ENCODE measurements at regions not wholly inside any gene's neighbourhood (a gene's known extent, or its start where the extent isn't known, plus 50 kb on each side); places are given as distances from the start of the nearest gene placed in this dataset.

- Histone ChIP-seq H3K27ac (ENCODE audit: extremely low read depth, low read depth, low read length) (no peak overlapping the region), H3K4me1 (ENCODE audit: control insufficient read depth, insufficient read depth, low read length) (no peaks in the 10 kb centered on the region), H3K4me3 (ENCODE audit: low read depth, low read length) (no peak overlapping the region), H3K36me3 (ENCODE audit: control insufficient read depth in 2 of 2, insufficient read depth in 1 of 2, low read length in 2 of 2) (no peaks in the 10 kb centered on the region), H3K9me3 (ENCODE audit: control insufficient read depth, insufficient read depth, low read depth, low read length) (no peaks in the 10 kb centered on the region)
- ChIA-PET POLR2A (no interaction called here), CTCF (interaction anchor here (1.7 kb wide), 1 partner anchor 330 kb away, joined by 5 read pairs; no protein-coding TSS in a partner anchor)
- TF ChIP-seq SP7 (tag by site-specific recombination; IDR thresholded peaks at IDR 0.05) (peak; percentile 88), PRDM6 (tag by site-specific recombination; IDR thresholded peaks at IDR 0.05) (peak; percentile 29; the same call in 1 of the 2 replicates), WT1 (tag by site-specific recombination; IDR thresholded peaks at IDR 0.05) (peak; percentile 63), MEIS1 (CRISPR knock-in tag; IDR thresholded peaks at IDR 0.05; ENCODE audit: borderline replicate concordance) (no peak)
These were observed 342.1 kb upstream of the SOX2 start for GRCh38 chr3:181369637-181370036.

GRCh38 chr3:181363231-181363630 lies 348.5 kb upstream of the SOX2 start:
- no peak overlapping the region for H3K4me3 ChIP-seq (ENCODE audit: low read depth, low read length)
- POLR2A ChIA-PET, result no interaction called here
- H3K36me3 ChIP-seq (ENCODE audit: control insufficient read depth in 2 of 2, insufficient read depth in 1 of 2, low read length in 2 of 2), result no peaks in the 10 kb centered on the region
- no peak overlapping the region for H3K27ac ChIP-seq (ENCODE audit: extremely low read depth, low read depth, low read length)
- H3K4me1 ChIP-seq (ENCODE audit: control insufficient read depth, insufficient read depth, low read length), result no peaks in the 10 kb centered on the region; the same call in 1 of the 2 replicates
- CTCF ChIA-PET, result no interaction called here
- H3K9me3 ChIP-seq (ENCODE audit: control insufficient read depth, insufficient read depth, low read depth, low read length), result no peaks in the 10 kb centered on the region
- TF ChIP-seq ZNF404 (tag by site-specific recombination; IDR thresholded peaks at IDR 0.05) (no peak), ZNF391 (tag by site-specific recombination; IDR thresholded peaks at IDR 0.05; ENCODE audit: borderline replicate concordance, low read depth) (no peak), KLF17 (tag by site-specific recombination; IDR thresholded peaks at IDR 0.05) (no peak), HOXA7 (CRISPR knock-in tag; IDR thresholded peaks at IDR 0.05; ENCODE audit: borderline replicate concordance) (no peak), ZNF426 (tag by site-specific recombination; IDR thresholded peaks at IDR 0.05) (no peak), PRDM1 (tag by site-specific recombination; IDR thresholded peaks at IDR 0.05) (no peak), ZNF544 (tag by site-specific recombination; IDR thresholded peaks at IDR 0.05) (no peak), ZNF292 (tag by site-specific recombination; IDR thresholded peaks at IDR 0.05; ENCODE audit: borderline replicate concordance, low read depth) (no peak), SCRT1 (tag by site-specific recombination; IDR thresholded peaks at IDR 0.05; ENCODE audit: borderline replicate concordance) (no peak)

- H3K4me3 ChIP-seq (ENCODE audit: low read depth, low read length), result no peak overlapping the region
- POLR2A ChIA-PET, result no interaction called here
- CTCF ChIA-PET, result no interaction called here
- H3K4me1 ChIP-seq (ENCODE audit: control insufficient read depth, insufficient read depth, low read length), result no peaks in the 10 kb centered on the region; the same call in 1 of the 2 replicates
- H3K9me3 ChIP-seq (ENCODE audit: control insufficient read depth, insufficient read depth, low read depth, low read length), result no peaks in the 10 kb centered on the region
- H3K36me3 ChIP-seq (ENCODE audit: control insufficient read depth in 2 of 2, insufficient read depth in 1 of 2, low read length in 2 of 2), result no peaks in the 10 kb centered on the region
- no peak overlapping the region for H3K27ac ChIP-seq (ENCODE audit: extremely low read depth, low read depth, low read length)
- TF ChIP-seq ZNF223 (tag by site-specific recombination; IDR thresholded peaks at IDR 0.05) (no peak), ZNF426 (tag by site-specific recombination; IDR thresholded peaks at IDR 0.05) (no peak), PRDM4 (tag by site-specific recombination; IDR thresholded peaks at IDR 0.05) (no peak), ZNF423 (tag by site-specific recombination; IDR thresholded peaks at IDR 0.05) (no peak), PRDM2 (tag by site-specific recombination; IDR thresholded peaks at IDR 0.05; ENCODE audit: borderline replicate concordance) (no peak), ZNF777 (tag by site-specific recombination; IDR thresholded peaks at IDR 0.05; ENCODE audit: borderline replicate concordance) (no peak), ZNF140 (tag by site-specific recombination; IDR thresholded peaks at IDR 0.05) (no peak), ZNF132 (tag by site-specific recombination; IDR thresholded peaks at IDR 0.05; ENCODE audit: borderline replicate concordance) (no peak), ZNF248 (tag by site-specific recombination; IDR thresholded peaks at IDR 0.05) (no peak), SETDB1 (IDR thresholded peaks at IDR 0.05; ENCODE audit: insufficient read length, low read length) (no peak)
These were observed 349.3 kb upstream of the SOX2 start for GRCh38 chr3:181362378-181362777.

Data from HEK293 (cell line).